ENCODE measurements at regions not wholly inside any gene's neighbourhood (a gene's known extent, or its start where the extent isn't known, plus 50 kb on each side); places are given as distances from the start of the nearest gene placed in this dataset.

GRCh38 chr1:87841332-87841731 lies 512.7 kb downstream of the LMO4 start:
- no peak overlapping the region for H3K27ac ChIP-seq (ENCODE audit: low read depth in 1 of 2, low read length in 2 of 2)
- 90 to 94% methylated on average over 1 of the region's 1 CpG for WGBS, 2 donors
- intact Hi-C loops (cut with DNase I) = no loop called here

GRCh38 chr1:87842156-87842555 lies 513.5 kb downstream of the LMO4 start:
- intact Hi-C loops (cut with DNase I) = no loop called here
- ATAC-seq (ENCODE audit: low FRiP score) = no peak

More at GRCh38 chr1:87841332-87841731, 512.7 kb downstream of the LMO4 start:
- H3K9me3 ChIP-seq (ENCODE audit: control insufficient read depth, low read length) = no peaks in the 10 kb centered on the region
- ATAC-seq (ENCODE audit: low FRiP score) = no peak
- H3K4me3 ChIP-seq (ENCODE audit: low read length in 2 of 2) = no peak overlapping the region
- no peaks in the 10 kb centered on the region for H3K4me1 ChIP-seq (ENCODE audit: control insufficient read depth in 1 of 2, insufficient read depth in 2 of 2, low read length in 2 of 2)
- DNase-seq = no peak
- H3K27me3 ChIP-seq (ENCODE audit: control insufficient read depth in 1 of 2, insufficient read depth in 2 of 2, low read length in 1 of 2) = no peaks in the 10 kb centered on the region
- no peaks in the 10 kb centered on the region for H3K36me3 ChIP-seq (ENCODE audit: control insufficient read depth in 1 of 2, insufficient read depth in 2 of 2, low read length in 1 of 2)

GRCh38 chr1:87844251-87844650 lies 515.6 kb downstream of the LMO4 start:
- no peaks in the 10 kb centered on the region for H3K4me1 ChIP-seq (ENCODE audit: control insufficient read depth in 1 of 2, insufficient read depth in 2 of 2, low read length in 2 of 2)

More at GRCh38 chr1:87842156-87842555, 513.5 kb downstream of the LMO4 start:
- H3K4me3 ChIP-seq (ENCODE audit: low read length in 2 of 2) = no peak overlapping the region
- 89 to 93% methylated on average over 1 of the region's 1 CpG for WGBS, 2 donors
- no peaks in the 10 kb centered on the region for H3K9me3 ChIP-seq (ENCODE audit: control insufficient read depth, low read length)
- no peaks in the 10 kb centered on the region for H3K27me3 ChIP-seq (ENCODE audit: control insufficient read depth in 1 of 2, insufficient read depth in 2 of 2, low read length in 1 of 2)
- H3K4me1 ChIP-seq (ENCODE audit: control insufficient read depth in 1 of 2, insufficient read depth in 2 of 2, low read length in 2 of 2) = no peaks in the 10 kb centered on the region
- DNase-seq = no peak
- no peaks in the 10 kb centered on the region for H3K36me3 ChIP-seq (ENCODE audit: control insufficient read depth in 1 of 2, insufficient read depth in 2 of 2, low read length in 1 of 2)
- no peak overlapping the region for H3K27ac ChIP-seq (ENCODE audit: low read depth in 1 of 2, low read length in 2 of 2)

GRCh38 chr1:87851490-87851889 lies 522.8 kb downstream of the LMO4 start:
- H3K36me3 ChIP-seq (ENCODE audit: control insufficient read depth in 1 of 2, insufficient read depth in 2 of 2, low read length in 1 of 2) = no peaks in the 10 kb centered on the region
- H3K4me1 ChIP-seq (ENCODE audit: control insufficient read depth in 1 of 2, insufficient read depth in 2 of 2, low read length in 2 of 2) = no peaks in the 10 kb centered on the region
- DNase-seq (no peak), ATAC-seq (ENCODE audit: low FRiP score) (no peak)
- H3K27ac ChIP-seq (ENCODE audit: low read depth in 1 of 2, low read length in 2 of 2) = no peak overlapping the region
- H3K9me3 ChIP-seq (ENCODE audit: control insufficient read depth, low read length) = no peaks in the 10 kb centered on the region
- H3K4me3 ChIP-seq (ENCODE audit: low read length in 2 of 2) = no peak overlapping the region
- intact Hi-C loops (cut with DNase I) = no loop called here
- no peaks in the 10 kb centered on the region for H3K27me3 ChIP-seq (ENCODE audit: control insufficient read depth in 1 of 2, insufficient read depth in 2 of 2, low read length in 1 of 2)
- WGBS, 2 donors = 85 to 89% methylated on average over 5 of the region's 5 CpGs

More at GRCh38 chr1:87844251-87844650, 515.6 kb downstream of the LMO4 start:
- no peaks in the 10 kb centered on the region for H3K9me3 ChIP-seq (ENCODE audit: control insufficient read depth, low read length)
- H3K27ac ChIP-seq (ENCODE audit: low read depth in 1 of 2, low read length in 2 of 2) = no peak overlapping the region
- no peaks in the 10 kb centered on the region for H3K27me3 ChIP-seq (ENCODE audit: control insufficient read depth in 1 of 2, insufficient read depth in 2 of 2, low read length in 1 of 2)
- DNase-seq (no peak), ATAC-seq (ENCODE audit: low FRiP score) (no peak)
- no peak overlapping the region for H3K4me3 ChIP-seq (ENCODE audit: low read length in 2 of 2)
- 80 to 81% methylated on average over 4 of the region's 4 CpGs for WGBS, 2 donors
- no peaks in the 10 kb centered on the region for H3K36me3 ChIP-seq (ENCODE audit: control insufficient read depth in 1 of 2, insufficient read depth in 2 of 2, low read length in 1 of 2)
- intact Hi-C loops (cut with DNase I) = no loop called here

- intact Hi-C loops (cut with DNase I) = no loop called here
Observed at GRCh38 chr1:87852410-87853161, 523.9 kb downstream of the LMO4 start.

GRCh38 chr1:87853576-87854351 lies 525.1 kb downstream of the LMO4 start:
- ATAC-seq (ENCODE audit: low FRiP score) = no peak
- no peaks in the 10 kb centered on the region for H3K27me3 ChIP-seq (ENCODE audit: control insufficient read depth in 1 of 2, insufficient read depth in 2 of 2, low read length in 1 of 2)
- no peak overlapping the region for H3K4me3 ChIP-seq (ENCODE audit: low read length in 2 of 2)
- no peaks in the 10 kb centered on the region for H3K9me3 ChIP-seq (ENCODE audit: control insufficient read depth, low read length)
- no peak for DNase-seq
- H3K4me1 ChIP-seq (ENCODE audit: control insufficient read depth in 1 of 2, insufficient read depth in 2 of 2, low read length in 2 of 2) = no peaks in the 10 kb centered on the region
- no peak overlapping the region for H3K27ac ChIP-seq (ENCODE audit: low read depth in 1 of 2, low read length in 2 of 2)
- intact Hi-C loops (cut with DNase I) = no loop called here
- H3K36me3 ChIP-seq (ENCODE audit: control insufficient read depth in 1 of 2, insufficient read depth in 2 of 2, low read length in 1 of 2) = no peaks in the 10 kb centered on the region
- WGBS, 2 donors = 66 to 77% methylated on average over 5 of the region's 5 CpGs

More at GRCh38 chr1:87852410-87853161, 523.9 kb downstream of the LMO4 start:
- no peaks in the 10 kb centered on the region for H3K9me3 ChIP-seq (ENCODE audit: control insufficient read depth, low read length)
- H3K4me1 ChIP-seq (ENCODE audit: control insufficient read depth in 1 of 2, insufficient read depth in 2 of 2, low read length in 2 of 2) = no peaks in the 10 kb centered on the region
- no peaks in the 10 kb centered on the region for H3K27me3 ChIP-seq (ENCODE audit: control insufficient read depth in 1 of 2, insufficient read depth in 2 of 2, low read length in 1 of 2)
- H3K4me3 ChIP-seq (ENCODE audit: low read length in 2 of 2) = no peak overlapping the region
- ATAC-seq (ENCODE audit: low FRiP score) (no peak), DNase-seq (no peak)
- H3K27ac ChIP-seq (ENCODE audit: low read depth in 1 of 2, low read length in 2 of 2) = no peak overlapping the region
- 79 to 82% methylated on average over 4 of the region's 4 CpGs for WGBS, 2 donors
- no peaks in the 10 kb centered on the region for H3K36me3 ChIP-seq (ENCODE audit: control insufficient read depth in 1 of 2, insufficient read depth in 2 of 2, low read length in 1 of 2)

- H3K4me1 ChIP-seq (ENCODE audit: control insufficient read depth in 1 of 2, insufficient read depth in 2 of 2, low read length in 2 of 2) = no peaks in the 10 kb centered on the region
- no peaks in the 10 kb centered on the region for H3K27me3 ChIP-seq (ENCODE audit: control insufficient read depth in 1 of 2, insufficient read depth in 2 of 2, low read length in 1 of 2)
- ATAC-seq (ENCODE audit: low FRiP score) (no peak), DNase-seq (no peak)
- H3K27ac ChIP-seq (ENCODE audit: low read depth in 1 of 2, low read length in 2 of 2) = no peak overlapping the region
- intact Hi-C loops (cut with DNase I) = no loop called here
- no peak overlapping the region for H3K4me3 ChIP-seq (ENCODE audit: low read length in 2 of 2)
- WGBS, 2 donors = 96 to 100% methylated on average over 1 of the region's 1 CpG
- H3K36me3 ChIP-seq (ENCODE audit: control insufficient read depth in 1 of 2, insufficient read depth in 2 of 2, low read length in 1 of 2) = no peaks in the 10 kb centered on the region
- H3K9me3 ChIP-seq (ENCODE audit: control insufficient read depth, low read length) = peaks cover 2% of the 10 kb centered on the region
Observed at GRCh38 chr1:87863317-87863716, 534.6 kb downstream of the LMO4 start.

- no peaks in the 10 kb centered on the region for H3K4me1 ChIP-seq (ENCODE audit: control insufficient read depth in 1 of 2, insufficient read depth in 2 of 2, low read length in 2 of 2)
- no peaks in the 10 kb centered on the region for H3K36me3 ChIP-seq (ENCODE audit: control insufficient read depth in 1 of 2, insufficient read depth in 2 of 2, low read length in 1 of 2)
- intact Hi-C loops (cut with DNase I) = no loop called here
- peaks cover 2% of the 10 kb centered on the region for H3K9me3 ChIP-seq (ENCODE audit: control insufficient read depth, low read length)
- ATAC-seq (ENCODE audit: low FRiP score) (no peak), DNase-seq (no peak)
- no peak overlapping the region for H3K27ac ChIP-seq (ENCODE audit: low read depth in 1 of 2, low read length in 2 of 2)
- WGBS, 2 donors = 92 to 98% methylated on average over 4 of the region's 4 CpGs
- no peak overlapping the region for H3K4me3 ChIP-seq (ENCODE audit: low read length in 2 of 2)
- H3K27me3 ChIP-seq (ENCODE audit: control insufficient read depth in 1 of 2, insufficient read depth in 2 of 2, low read length in 1 of 2) = no peaks in the 10 kb centered on the region
Observed at GRCh38 chr1:87864676-87865075, 536.0 kb downstream of the LMO4 start.

- ATAC-seq (ENCODE audit: low FRiP score) (no peak), DNase-seq (no peak)
- H3K27me3 ChIP-seq (ENCODE audit: control insufficient read depth in 1 of 2, insufficient read depth in 2 of 2, low read length in 1 of 2) = no peaks in the 10 kb centered on the region
- intact Hi-C loops (cut with DNase I) = no loop called here
- H3K4me3 ChIP-seq (ENCODE audit: low read length in 2 of 2) = no peak overlapping the region
- no peaks in the 10 kb centered on the region for H3K36me3 ChIP-seq (ENCODE audit: control insufficient read depth in 1 of 2, insufficient read depth in 2 of 2, low read length in 1 of 2)
- 92 to 98% methylated on average over 3 of the region's 3 CpGs for WGBS, 2 donors
- peaks cover 2% of the 10 kb centered on the region for H3K9me3 ChIP-seq (ENCODE audit: control insufficient read depth, low read length)
- H3K27ac ChIP-seq (ENCODE audit: low read depth in 1 of 2, low read length in 2 of 2) = no peak overlapping the region
- no peaks in the 10 kb centered on the region for H3K4me1 ChIP-seq (ENCODE audit: control insufficient read depth in 1 of 2, insufficient read depth in 2 of 2, low read length in 2 of 2)
Observed at GRCh38 chr1:87866416-87866815, 537.7 kb downstream of the LMO4 start.

Measured in aorta (tissue), 5 donors.